ENCODE measurements at regions not wholly inside any gene's neighbourhood (a gene's known extent, or its start where the extent isn't known, plus 50 kb on each side); places are given as distances from the start of the nearest gene placed in this dataset.

- ATAC-seq: no peak
- Histone ChIP-seq H3K4me1 (ENCODE audit: low read depth) (no peaks in the 10 kb centered on the region), H3K4me3 (no peak overlapping the region), H3K36me3 (ENCODE audit: low read depth) (no peaks in the 10 kb centered on the region), H3K9me3 (no peaks in the 10 kb centered on the region)
- intact Hi-C loops (cut with DNase I, micrococcal nuclease): no loop called here
- TF ChIP-seq CTCF (IDR thresholded peaks at IDR 0.05): no peak
- DNase-seq: no peak
Measured at GRCh38 chr11:116512841-116513240, 259.9 kb downstream of the BUD13 start.

GRCh38 chr11:116511684-116512083, 261.1 kb downstream of the BUD13 start:
- Histone ChIP-seq H3K4me1 (ENCODE audit: low read depth) (no peaks in the 10 kb centered on the region), H3K36me3 (ENCODE audit: low read depth) (no peaks in the 10 kb centered on the region), H3K9me3 (no peaks in the 10 kb centered on the region), H3K4me3 (no peak overlapping the region)
- intact Hi-C loops (cut with DNase I, micrococcal nuclease): no loop called here
- no peak for TF ChIP-seq CTCF (IDR thresholded peaks at IDR 0.05)
- DNase-seq: no peak
- no peak for ATAC-seq

GRCh38 chr11:116510886-116511650, 261.7 kb downstream of the BUD13 start:
- no peak for ATAC-seq
- intact Hi-C loops (cut with DNase I, micrococcal nuclease): no loop called here
- TF ChIP-seq CTCF (IDR thresholded peaks at IDR 0.05): no peak

GRCh38 chr11:116510166-116510565, 262.6 kb downstream of the BUD13 start:
- DNase-seq (no peak), ATAC-seq (no peak)
- TF ChIP-seq CTCF (IDR thresholded peaks at IDR 0.05): no peak
- Histone ChIP-seq H3K36me3 (ENCODE audit: low read depth) (no peaks in the 10 kb centered on the region), H3K9me3 (no peaks in the 10 kb centered on the region), H3K4me1 (ENCODE audit: low read depth) (no peaks in the 10 kb centered on the region), H3K4me3 (no peak overlapping the region)
- intact Hi-C loops (cut with DNase I, micrococcal nuclease): no loop called here

More at GRCh38 chr11:116510886-116511650, 261.7 kb downstream of the BUD13 start:
- Histone ChIP-seq H3K4me1 (ENCODE audit: low read depth) (no peaks in the 10 kb centered on the region), H3K9me3 (no peaks in the 10 kb centered on the region), H3K4me3 (no peak overlapping the region), H3K36me3 (ENCODE audit: low read depth) (no peaks in the 10 kb centered on the region)
- no peak for DNase-seq

GRCh38 chr11:116509551-116509950, 263.2 kb downstream of the BUD13 start:
- no peaks in the 10 kb centered on the region for H3K4me1 ChIP-seq (ENCODE audit: low read depth)
- intact Hi-C loops (cut with DNase I, micrococcal nuclease): loop anchor here in 1 of 2 donors (10.0 kb wide), 1 partner anchor 155 kb away; no protein-coding TSS in a partner anchor
- no peaks in the 10 kb centered on the region for H3K36me3 ChIP-seq (ENCODE audit: low read depth)
- H3K4me3 ChIP-seq: no peak overlapping the region
- TF ChIP-seq CTCF (IDR thresholded peaks at IDR 0.05): no peak
- ATAC-seq (no peak), DNase-seq (no peak)
- no peaks in the 10 kb centered on the region for H3K9me3 ChIP-seq
